Lung (tissue), 11 donors: ENCODE measurements at regions not wholly inside any gene's neighbourhood (a gene's known extent, or its start where the extent isn't known, plus 50 kb on each side); places are given as distances from the start of the nearest gene placed in this dataset.

Experiments used
- ATAC-seq: fragments of 200-7000 bp; cut with Tn5 transposase; one replicate; pipeline ENCODE4 v1.9.1; 2020; ENCODE audit warnings: moderate number of reproducible peaks; ENCODE audit not compliant: insufficient read depth, low FRiP score
- DNase-seq, 3 donors: peaks; one replicate each; pipeline ENCODE4 v3.0.0-alpha.2; 2013 to 2017
- H3K27ac ChIP-seq, 2 donors: one replicate each; pipeline ENCODE4 v1.5.1; 2013; ENCODE audit warnings: mild to moderate bottlenecking in 2 of 2, moderate library complexity in 2 of 2, control low read depth in 1 of 2, inconsistent platforms in 1 of 2, low read depth in 1 of 2, low read length in 1 of 2
- H3K27me3 ChIP-seq, 3 donors: one replicate each; pipeline ENCODE4 v1.5.1; 2013; ENCODE audit warnings: low read length in 2 of 3; ENCODE audit not compliant: control insufficient read depth in 3 of 3, insufficient read depth in 3 of 3
- H3K36me3 ChIP-seq, 4 donors: one replicate each; pipeline ENCODE4 v1.5.1; 2013; ENCODE audit warnings: low read length in 4 of 4, mild to moderate bottlenecking in 1 of 4, moderate library complexity in 1 of 4; ENCODE audit not compliant: control insufficient read depth in 4 of 4, insufficient read depth in 4 of 4
- H3K4me1 ChIP-seq, 5 donors: one replicate each; pipeline ENCODE4 v1.5.1; 2013; ENCODE audit warnings: low read length in 5 of 5, mild to moderate bottlenecking in 2 of 5, moderate library complexity in 1 of 5; ENCODE audit not compliant: control insufficient read depth in 5 of 5, insufficient read depth in 5 of 5
- H3K4me3 ChIP-seq: one replicate; pipeline ENCODE4 v1.5.1; 2013; ENCODE audit warnings: mild to moderate bottlenecking, control low read depth, moderate library complexity
- H3K9ac ChIP-seq, 2 donors: one replicate each; pipeline ENCODE4 v1.5.1; 2013; ENCODE audit warnings: low read length in 2 of 2, control low read depth in 1 of 2; ENCODE audit not compliant: insufficient read depth in 1 of 2
- H3K9me3 ChIP-seq, 4 donors: one replicate each; pipeline ENCODE4 v1.5.1; 2013; ENCODE audit warnings: low read length in 3 of 4, mild to moderate bottlenecking in 1 of 4, moderate library complexity in 1 of 4; ENCODE audit not compliant: control insufficient read depth in 4 of 4, insufficient read depth in 3 of 4
- CTCF ChIP-seq: IDR thresholded peaks from 2 replicates; pipeline ENCODE4 v1.5.1; 2012; ENCODE audit warnings: mild to moderate bottlenecking; ENCODE audit errors: control extremely low read depth, extremely low read depth
- WGBS, 2 donors: extraction: QIAGEN DNeasy Blood & Tissue Kit; methylation state at CpG; one replicate each; pipeline ENCODE4 v1.1.7; 2013; 5-methylcytosine and 5-hydroxymethylcytosine counted together
- donor health status: control.
- donor health status: control.
- donor health status: Bipolar disorder and iron deficiency.
- donor health status: healthy.
- donor health status: DM: yes; HTN: yes; CAD: no.

DNA sequence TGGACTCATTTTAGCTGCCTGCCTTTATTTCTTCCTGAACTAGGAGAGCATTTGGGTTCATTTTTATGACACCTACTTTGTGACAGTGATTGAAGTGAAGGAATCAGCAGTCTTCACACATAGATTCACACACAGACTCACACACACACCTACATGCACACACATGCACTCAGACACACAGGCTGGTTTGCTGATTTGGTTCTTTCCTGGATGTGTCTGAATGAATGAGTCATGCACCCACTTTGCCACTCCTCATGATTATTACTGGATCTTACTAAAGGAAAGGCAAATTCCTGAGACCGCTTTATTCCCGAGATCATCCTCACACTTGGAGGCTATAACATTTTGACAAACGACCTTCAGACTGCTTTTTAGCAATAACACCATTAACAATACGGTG is 529.5 kb downstream of the AGTPBP1 start:
- Histone ChIP-seq H3K9ac (no peak overlapping the region), H3K36me3 (no peaks in the 10 kb centered on the region), H3K27me3 (peaks cover 0 to 5% (median 0%) of the 10 kb centered on the region in 3 donors), H3K27ac (no peak overlapping the region), H3K4me3 (no peak overlapping the region), H3K9me3 (peaks cover 0 to 2% (median 0%) of the 10 kb centered on the region in 4 donors), H3K4me1 (no peaks in the 10 kb centered on the region)
- no peak for DNase-seq
- WGBS, 2 donors, result 54 to 74% methylated on average over 4 of the region's 4 CpGs
- TF ChIP-seq CTCF, result no peak
- no peak for ATAC-seq

DNA sequence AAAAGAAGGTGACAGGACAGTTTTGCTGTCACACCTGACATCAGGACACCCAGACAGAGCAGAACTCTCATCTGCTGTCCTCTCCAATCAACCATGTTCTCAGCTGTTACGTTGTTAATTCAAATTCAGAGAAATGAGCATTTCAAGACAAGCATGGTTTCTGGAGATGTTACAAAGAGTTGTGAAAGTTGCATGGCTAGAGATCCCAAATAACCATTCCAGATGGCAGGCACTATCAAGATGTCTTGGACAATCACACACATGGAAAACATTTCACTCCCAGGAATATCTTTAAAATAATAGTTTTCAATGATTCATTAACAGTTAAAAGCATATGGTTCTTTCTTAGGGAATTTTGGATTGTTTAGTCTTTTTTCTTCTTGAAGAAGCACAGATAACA is 533.1 kb downstream of the AGTPBP1 start:
- no peak overlapping the region for H3K9ac ChIP-seq
- no peaks in the 10 kb centered on the region for H3K9me3 ChIP-seq
- no peak for DNase-seq
- no peaks in the 10 kb centered on the region for H3K36me3 ChIP-seq
- WGBS, 2 donors, result 83 to 84% methylated on average over 1 of the region's 1 CpG
- H3K27me3 ChIP-seq, result no peaks in the 10 kb centered on the region
- H3K27ac ChIP-seq, result no peak overlapping the region
- no peak for ATAC-seq
- no peaks in the 10 kb centered on the region for H3K4me1 ChIP-seq
- no peak for TF ChIP-seq CTCF
- no peak overlapping the region for H3K4me3 ChIP-seq

GRCh38 chr9:85204176-85204575 is 534.6 kb downstream of the NTRK2 start:
- Histone ChIP-seq H3K9me3 (no peaks in the 10 kb centered on the region), H3K9ac (no peak overlapping the region), H3K36me3 (no peaks in the 10 kb centered on the region), H3K4me1 (no peaks in the 10 kb centered on the region), H3K27me3 (no peaks in the 10 kb centered on the region), H3K4me3 (no peak overlapping the region), H3K27ac (no peak overlapping the region)
- 87 to 88% methylated on average over 3 of the region's 3 CpGs for WGBS, 2 donors
- ATAC-seq (no peak), DNase-seq (no peak)
- TF ChIP-seq CTCF, result no peak

DNA sequence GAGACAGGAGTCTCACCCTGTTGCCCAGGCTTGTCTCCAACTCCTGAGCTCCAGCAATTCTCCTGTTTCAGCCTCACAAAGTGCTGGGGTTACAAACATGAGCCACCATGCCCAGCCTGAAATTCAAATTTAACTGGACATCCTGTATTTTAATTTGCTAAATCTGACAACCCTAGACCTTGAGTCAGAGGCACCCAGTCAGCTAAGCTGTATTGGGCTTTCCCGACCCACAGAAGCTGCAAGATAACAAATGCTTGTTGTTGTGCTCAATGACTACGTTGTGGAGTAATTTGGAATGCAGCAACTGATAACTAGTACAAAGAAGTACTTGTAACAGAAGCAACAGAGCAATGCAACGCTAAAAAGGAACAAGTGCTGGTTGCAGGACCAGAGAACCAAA is 533.1 kb downstream of the NTRK2 start:
- WGBS, 2 donors, result 73 to 88% methylated on average over 3 of the region's 3 CpGs
- no peaks in the 10 kb centered on the region for H3K27me3 ChIP-seq
- no peak for TF ChIP-seq CTCF

More for the DNA sequence above, 533.1 kb downstream of the NTRK2 start:
- Histone ChIP-seq H3K9me3 (no peaks in the 10 kb centered on the region), H3K4me3 (no peak overlapping the region), H3K4me1 (no peaks in the 10 kb centered on the region), H3K9ac (no peak overlapping the region), H3K36me3 (no peaks in the 10 kb centered on the region), H3K27ac (no peak overlapping the region)
- DNase-seq, result no peak
- no peak for ATAC-seq
